MCF 10A (cell line): ENCODE measurements at regions not wholly inside any gene's neighbourhood (a gene's known extent, or its start where the extent isn't known, plus 50 kb on each side); places are given as distances from the start of the nearest gene placed in this dataset.

Experiments
- BruUV-seq: library from RNA; stranded (reverse); fragments of 400-500 nt; replicated peaks from 2 replicates; lab custom pipeline; 2021; lab: Mats Ljungman, UMichigan
- CTCF ChIA-PET: fragments of 300-600 bp; sonication (Branson Sonifier 250); formaldehyde crosslinking; extraction: SDS; loops from one replicate; lab custom pipeline; 2021; ENCODE audit warnings: antibody characterized with exemption, inconsistent platforms; lab: Yijun Ruan, JAX
- POLR2A ChIA-PET: fragments of 300-600, 350-650 bp; sonication (Branson Sonifier 250); formaldehyde crosslinking; extraction: SDS; loops from one replicate; lab custom pipeline; 2020; ENCODE audit warnings: antibody characterized with exemption, inconsistent platforms; lab: Yijun Ruan, JAX
- DNase-seq: peaks from one replicate; pipeline ENCODE4 v3.0.0-alpha.2; 2018; ENCODE audit not compliant: unreplicated experiment
- H3K27ac Mint-ChIP-seq: one replicate; pipeline ENCODE4 v1.8.0; 2022; ENCODE audit warnings: mild to moderate bottlenecking, low read depth, mixed read lengths; ENCODE audit not compliant: unreplicated experiment
- H3K27me3 Mint-ChIP-seq: one replicate; pipeline ENCODE4 v1.8.0; 2022; ENCODE audit warnings: mixed read lengths; ENCODE audit not compliant: insufficient read depth, unreplicated experiment
- H3K36me3 Mint-ChIP-seq: one replicate; pipeline ENCODE4 v1.8.0; 2022; ENCODE audit warnings: mild to moderate bottlenecking, moderate library complexity, mixed read lengths; ENCODE audit not compliant: insufficient read depth, unreplicated experiment
- H3K4me1 Mint-ChIP-seq: one replicate; pipeline ENCODE4 v1.8.0; 2022; ENCODE audit warnings: mixed read lengths; ENCODE audit not compliant: insufficient read depth, unreplicated experiment
- H3K4me3 Mint-ChIP-seq: one replicate; pipeline ENCODE4 v1.8.0; 2022; ENCODE audit warnings: mild to moderate bottlenecking, moderate library complexity, mixed read lengths; ENCODE audit not compliant: unreplicated experiment
- H3K9me3 Mint-ChIP-seq: one replicate; pipeline ENCODE4 v1.8.0; 2022; ENCODE audit warnings: mixed read lengths; ENCODE audit not compliant: unreplicated experiment
- CTCF ChIP-seq: fragments of 200-600 bp; IDR thresholded peaks from one replicate; pipeline ENCODE4 v1.8.0; 2022; ENCODE audit warnings: antibody characterized with exemption, mild to moderate bottlenecking; ENCODE audit not compliant: unreplicated experiment
- intact Hi-C: fragments of 100-400 bp; cut with micrococcal nuclease; formaldehyde crosslinking; loops from 2 replicates; pipeline ENCODE4 v1.14.1; 2022

- no peaks in the 10 kb centered on the region for H3K36me3 Mint-ChIP-seq
- POLR2A ChIA-PET = no interaction called here
- no peak overlapping the region for H3K27ac Mint-ChIP-seq
Measured at GRCh38 chr5:124230456-124230855, 516.0 kb downstream of the ZNF608 start.

GRCh38 chr5:124229352-124229751 is 517.1 kb downstream of the ZNF608 start:
- no TSS peak for BruUV-seq
- no peak for TF ChIP-seq CTCF
- no peak overlapping the region for H3K27ac Mint-ChIP-seq
- ChIA-PET POLR2A (no interaction called here), CTCF (no interaction called here)
- no peak overlapping the region for H3K4me3 Mint-ChIP-seq
- intact Hi-C loops = no loop called here
- H3K4me1 Mint-ChIP-seq = no peaks in the 10 kb centered on the region
- H3K9me3 Mint-ChIP-seq = no peaks in the 10 kb centered on the region
- DNase-seq = no peak
- no peaks in the 10 kb centered on the region for H3K36me3 Mint-ChIP-seq
- H3K27me3 Mint-ChIP-seq = no peaks in the 10 kb centered on the region

More at GRCh38 chr5:124230456-124230855, 516.0 kb downstream of the ZNF608 start:
- TF ChIP-seq CTCF = no peak
- DNase-seq = no peak
- Mint-ChIP-seq H3K4me3 (no peak overlapping the region), H3K4me1 (no peaks in the 10 kb centered on the region), H3K9me3 (no peaks in the 10 kb centered on the region), H3K27me3 (no peaks in the 10 kb centered on the region)
- no TSS peak for BruUV-seq
- intact Hi-C loops = no loop called here
- CTCF ChIA-PET = interaction anchor here (0.5 to 0.6 kb wide), 2 partner anchors 16 to 542 kb away, joined by 4 read pairs; no protein-coding TSS in a partner anchor

GRCh38 chr5:124227914-124228313 is 518.5 kb downstream of the ZNF608 start:
- ChIA-PET POLR2A (no interaction called here), CTCF (no interaction called here)
- H3K9me3 Mint-ChIP-seq = no peaks in the 10 kb centered on the region
- no TSS peak for BruUV-seq
- intact Hi-C loops = no loop called here
- DNase-seq = no peak
- TF ChIP-seq CTCF = no peak
- H3K4me1 Mint-ChIP-seq = no peaks in the 10 kb centered on the region
- H3K27me3 Mint-ChIP-seq = no peaks in the 10 kb centered on the region
- H3K4me3 Mint-ChIP-seq = no peak overlapping the region
- no peaks in the 10 kb centered on the region for H3K36me3 Mint-ChIP-seq
- H3K27ac Mint-ChIP-seq = no peak overlapping the region

GRCh38 chr5:124220418-124220817 is 526.0 kb downstream of the ZNF608 start:
- Mint-ChIP-seq H3K27me3 (no peaks in the 10 kb centered on the region), H3K9me3 (no peaks in the 10 kb centered on the region), H3K36me3 (no peaks in the 10 kb centered on the region), H3K4me3 (no peak overlapping the region), H3K27ac (no peak overlapping the region), H3K4me1 (no peaks in the 10 kb centered on the region)
- intact Hi-C loops = no loop called here
- DNase-seq = no peak
- POLR2A ChIA-PET = interaction anchor here (0.7 kb wide), 1 partner anchor 316 kb away, joined by 3 read pairs; no protein-coding TSS in a partner anchor
- TF ChIP-seq CTCF = no peak
- CTCF ChIA-PET = interaction anchor here (0.7 kb wide), 2 partner anchors 241 to 796 kb away, joined by 3 to 4 read pairs; no protein-coding TSS in a partner anchor
- no TSS peak for BruUV-seq
